C1 segment of cervical spinal cord (tissue), 14 donors: ENCODE measurements at regions not wholly inside any gene's neighbourhood (a gene's known extent, or its start where the extent isn't known, plus 50 kb on each side); places are given as distances from the start of the nearest gene placed in this dataset.
A peak's percentile ranks its signal among the peaks of the same experiment; 100 is the strongest.

Experiments
- DNase-seq, 14 donors: peaks; one replicate each; lab custom pipeline; 2025; lab: John Stamatoyannopoulos, UW

- DNase-seq = no peak
These were observed 516.8 kb downstream of the CFAP47 start for GRCh38 chrX:36436361-36436760.

DNA sequence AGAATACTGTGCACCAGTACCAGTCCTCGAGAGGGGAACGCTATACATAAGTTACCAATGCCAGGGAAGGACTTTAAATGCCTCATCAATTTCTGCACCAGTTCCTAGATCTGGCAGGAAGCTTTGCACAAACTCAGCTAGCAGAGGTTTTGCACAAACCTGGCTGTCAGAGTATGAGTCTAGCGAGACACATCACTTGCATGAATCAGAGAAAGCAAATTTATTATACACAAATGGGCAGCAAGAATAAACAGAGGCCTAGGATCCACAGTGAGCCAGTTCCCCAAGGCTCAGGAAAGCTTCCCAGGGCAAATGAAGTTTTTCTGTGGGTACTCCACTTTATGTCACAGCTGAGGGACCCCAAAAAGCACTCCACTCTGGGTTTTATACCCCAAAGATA, 523.5 kb downstream of the CFAP47 start:
- no peak for DNase-seq

DNA sequence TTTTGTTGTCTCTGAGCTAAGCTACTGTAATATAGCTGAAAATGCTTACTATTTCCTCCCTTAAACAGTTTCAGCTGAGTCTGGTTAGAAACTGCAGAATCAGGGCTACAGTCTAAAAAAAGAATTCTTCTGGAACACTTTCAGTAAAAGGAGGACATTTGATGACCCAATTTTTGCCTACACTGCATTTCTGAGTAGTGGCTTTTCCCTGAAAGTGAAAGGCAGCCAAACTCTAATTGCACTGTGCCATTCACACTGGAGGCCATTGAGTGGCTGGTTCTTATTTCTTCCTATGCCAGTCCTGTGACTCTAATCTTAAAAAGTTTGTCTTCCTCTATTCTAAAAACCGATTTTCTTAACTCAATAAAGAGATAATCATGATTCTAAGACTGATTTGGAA, 526.0 kb downstream of the CFAP47 start:
- peak in 2 of 14 donors; percentile 1 to 17 for DNase-seq

DNA sequence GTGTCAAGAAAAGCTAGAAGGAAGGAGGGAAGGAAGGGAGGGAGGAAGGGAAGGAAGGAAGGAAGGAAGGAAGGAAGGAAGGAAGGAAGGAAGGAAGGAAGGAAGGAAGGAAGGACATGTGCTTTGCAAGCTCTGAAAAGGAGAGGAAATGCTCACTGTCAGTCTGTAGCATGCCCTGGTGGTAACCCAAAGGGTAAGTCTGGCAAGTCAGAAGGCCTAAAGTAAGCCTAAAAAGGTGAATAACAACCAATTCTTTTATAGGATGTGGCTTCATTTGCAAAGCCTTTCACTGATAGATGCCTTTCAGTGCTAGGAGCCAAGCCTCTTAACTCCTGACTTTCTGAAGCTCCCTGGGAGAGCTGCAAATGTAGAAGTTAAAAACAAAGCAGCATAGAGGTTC, 542.6 kb downstream of the CFAP47 start:
- DNase-seq = no peak

DNA sequence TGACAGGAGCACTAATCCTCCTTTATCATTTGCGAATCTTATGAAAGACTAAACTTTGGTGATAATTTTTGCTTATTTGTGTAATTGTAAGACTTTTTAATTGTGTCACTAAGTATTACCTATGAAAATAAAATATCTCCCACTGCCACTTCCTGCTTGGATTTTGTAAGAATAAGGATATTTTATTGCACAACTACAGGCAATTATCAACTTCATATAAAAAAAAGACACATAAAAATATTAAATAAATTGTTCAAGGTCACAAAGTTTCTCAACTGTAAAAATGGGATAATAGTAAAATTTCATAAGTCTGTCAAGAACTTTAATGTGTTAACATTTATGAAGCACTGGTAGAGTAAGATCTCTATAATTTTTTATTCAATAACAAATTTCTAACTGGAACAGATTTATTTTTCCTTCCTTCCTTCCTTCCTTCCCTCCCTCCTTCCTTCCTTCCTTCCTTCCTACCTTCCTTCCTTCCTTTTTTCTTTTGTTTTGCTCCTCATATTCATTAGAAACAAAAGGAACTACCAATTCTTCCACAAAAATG, 527.6 kb upstream of the FAM47C start:
- DNase-seq = no peak

DNA sequence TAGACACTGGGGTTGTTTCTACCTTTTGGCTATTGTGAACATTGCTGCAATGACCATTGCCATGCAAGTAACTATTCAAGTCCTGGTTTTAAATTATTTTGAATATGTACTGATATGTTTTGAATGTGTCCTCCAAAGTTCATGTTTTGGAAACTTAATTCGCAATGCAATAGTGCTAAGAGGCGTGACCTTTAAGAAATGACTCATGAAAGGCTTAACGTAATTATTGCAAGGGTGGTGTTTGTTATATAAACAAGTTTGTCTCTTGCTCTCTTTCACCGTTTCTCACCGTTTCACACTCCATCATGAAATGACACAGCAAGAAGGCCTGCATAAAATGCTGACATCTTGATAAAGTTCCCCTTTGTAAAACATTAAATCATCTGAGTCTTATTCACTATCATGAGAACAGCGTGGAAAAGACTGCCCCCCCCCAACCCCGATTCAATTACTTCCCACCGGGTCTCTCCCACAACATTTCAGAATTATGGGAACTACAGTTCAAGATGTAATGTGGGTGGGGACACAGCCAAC, 506.9 kb upstream of the FAM47C start:
- DNase-seq = no peak

DNA sequence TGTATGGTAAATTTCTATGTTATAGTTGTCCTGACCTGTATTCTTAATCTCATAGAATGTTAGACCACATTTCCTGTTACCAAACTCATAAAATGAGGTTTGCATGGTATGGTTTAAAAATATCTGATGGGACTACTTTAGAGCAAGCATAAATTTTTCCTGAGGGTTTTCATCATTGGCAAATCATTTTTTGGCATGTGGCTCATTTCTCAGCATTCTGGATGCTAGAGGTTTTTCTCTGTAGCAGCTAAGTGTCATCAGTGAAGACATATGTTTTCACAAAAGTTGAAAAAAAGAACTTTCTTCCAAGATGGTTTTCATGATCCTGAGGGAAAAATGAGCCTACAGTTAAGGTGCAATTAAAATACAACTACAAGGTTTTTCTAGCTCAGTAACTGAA, 503.5 kb upstream of the FAM47C start:
- no peak for DNase-seq

- DNase-seq = no peak
These were observed 500.1 kb upstream of the FAM47C start for GRCh38 chrX:36508042-36508441.

- DNase-seq = no peak
These were observed 497.4 kb upstream of the FAM47C start for GRCh38 chrX:36510736-36511135.

DNA sequence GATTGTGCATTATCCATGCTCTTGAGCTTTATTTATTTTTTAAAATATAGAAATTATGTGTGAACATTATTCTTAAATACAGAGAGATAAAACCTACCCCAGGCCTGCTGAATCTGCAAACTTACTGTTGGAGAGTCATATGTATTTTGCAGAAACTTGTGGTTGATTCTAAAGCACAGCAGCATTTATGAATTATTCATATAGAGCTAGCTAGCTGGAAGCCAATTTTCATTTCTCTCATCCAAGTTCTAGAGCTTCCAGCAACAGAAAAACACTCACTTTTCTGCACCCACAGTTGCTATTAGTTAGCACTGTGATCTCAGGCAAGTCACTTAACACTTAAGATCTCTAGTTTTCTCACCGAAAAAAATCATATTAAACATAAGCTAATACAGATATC, 479.5 kb upstream of the FAM47C start:
- DNase-seq = no peak

DNA sequence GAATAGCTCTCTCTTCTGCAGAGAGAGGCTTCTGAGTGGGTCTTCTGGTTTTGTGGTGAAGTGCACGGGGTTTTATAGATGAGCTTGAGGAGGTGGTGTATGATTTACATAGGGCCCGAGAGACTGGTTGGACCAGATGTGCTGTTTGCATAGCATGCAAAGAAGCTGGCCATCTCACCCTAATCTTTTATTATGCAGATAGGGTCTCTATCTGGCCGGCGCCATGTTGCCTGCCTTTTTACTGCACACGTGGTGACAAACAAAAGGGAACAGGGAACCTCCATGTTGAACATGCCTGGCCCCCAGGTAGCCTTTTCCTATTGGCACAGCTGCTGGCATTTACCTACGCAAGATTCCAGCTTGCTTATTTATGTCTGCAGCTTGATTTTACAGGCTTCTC, 473.3 kb upstream of the FAM47C start:
- no peak for DNase-seq

GRCh38 chrX:36543499-36543898, 464.7 kb upstream of the FAM47C start:
- no peak for DNase-seq

- DNase-seq = no peak
These were observed 445.2 kb upstream of the FAM47C start for GRCh38 chrX:36562986-36563385.

DNA sequence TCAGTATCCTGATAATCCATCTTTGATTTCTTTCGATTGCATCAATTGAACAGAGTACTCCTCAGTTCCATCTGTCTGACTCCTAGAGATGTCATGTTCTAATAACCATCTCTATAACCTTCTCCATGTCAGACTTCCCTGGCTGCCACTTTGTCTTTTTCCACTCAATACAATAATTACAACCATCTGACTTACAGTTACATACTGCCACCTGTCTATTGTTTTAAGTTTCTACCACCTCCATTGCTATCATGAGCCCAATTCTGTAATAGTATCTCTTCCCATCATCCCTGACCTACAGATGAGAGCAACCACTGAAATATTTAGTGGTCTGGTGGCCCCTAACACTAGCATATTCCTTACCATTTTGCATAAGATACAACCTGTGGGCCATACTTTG, 439.2 kb upstream of the FAM47C start:
- DNase-seq = no peak

DNA sequence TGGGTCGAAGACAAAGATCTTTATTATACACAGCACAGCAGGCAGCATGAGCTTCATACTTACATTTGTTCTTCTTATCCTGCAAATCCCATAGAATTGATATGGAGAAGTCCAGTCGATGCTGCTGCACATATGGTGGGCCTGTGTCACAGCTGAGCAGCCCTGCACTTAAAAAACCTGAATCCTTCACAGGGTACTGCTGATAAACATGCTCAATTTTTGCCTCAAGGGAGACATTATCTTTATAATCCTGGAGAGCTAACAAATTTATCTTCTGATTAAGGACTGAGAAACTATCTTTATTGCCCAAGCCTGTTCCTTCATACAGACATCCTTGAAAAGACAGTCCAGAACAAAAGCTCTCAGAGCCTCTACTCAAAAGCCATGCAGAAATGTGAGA, 434.4 kb upstream of the FAM47C start:
- DNase-seq = no peak

GRCh38 chrX:36575670-36576069, 432.5 kb upstream of the FAM47C start:
- no peak for DNase-seq

GRCh38 chrX:36577006-36577405, 431.2 kb upstream of the FAM47C start:
- no peak for DNase-seq

- no peak for DNase-seq
These were observed 427.1 kb upstream of the FAM47C start for GRCh38 chrX:36581030-36581429.

DNA sequence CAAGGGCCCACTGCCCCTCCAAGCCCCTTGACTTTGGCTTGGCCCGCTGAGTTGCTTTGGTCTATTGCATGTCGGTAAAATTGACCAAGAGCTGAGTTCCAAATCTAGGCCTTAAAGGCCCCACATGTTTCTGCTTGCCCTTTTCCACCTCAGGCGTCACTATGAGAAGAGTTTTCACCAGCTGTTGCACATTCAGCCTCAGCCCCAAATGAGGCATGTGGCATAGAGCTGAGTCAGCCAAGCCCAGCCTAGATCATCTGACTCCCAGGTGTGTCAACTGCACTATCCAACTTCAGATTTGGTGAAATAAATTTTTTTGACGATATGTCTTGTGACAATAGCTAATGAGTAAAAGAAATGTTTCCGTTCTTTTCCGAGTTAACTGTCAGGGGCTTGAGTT, 424.5 kb upstream of the FAM47C start:
- no peak for DNase-seq

- DNase-seq = no peak
These were observed 398.3 kb upstream of the FAM47C start for GRCh38 chrX:36609616-36610585.

- no peak for DNase-seq
These were observed 381.3 kb upstream of the FAM47C start for GRCh38 chrX:36626898-36627297.

- DNase-seq = no peak
These were observed 367.9 kb upstream of the FAM47C start for GRCh38 chrX:36640232-36640631.

GRCh38 chrX:36642052-36642451, 366.1 kb upstream of the FAM47C start:
- no peak for DNase-seq
